AG04450 (cell line): ENCODE measurements at regions not wholly inside any gene's neighbourhood (a gene's known extent, or its start where the extent isn't known, plus 50 kb on each side); places are given as distances from the start of the nearest gene placed in this dataset.

Experiments
- CTCF ChIA-PET: fragments of 300-600, 350-600 bp; formaldehyde crosslinking; extraction: SDS; loops from one replicate; lab custom pipeline; 2022; ENCODE audit warnings: antibody characterized with exemption, inconsistent platforms; lab: Charles Lee
- POLR2A ChIA-PET: fragments of 350-600 bp; formaldehyde crosslinking; extraction: SDS; loops from one replicate; lab custom pipeline; 2021; ENCODE audit warnings: antibody characterized with exemption, inconsistent platforms; lab: Yijun Ruan, JAX
- DNase-seq: peaks from one replicate; pipeline ENCODE4 v3.0.0-alpha.2; 2011; ENCODE audit warnings: low read depth, low spot score
- H3K27ac ChIP-seq: one replicate; pipeline ENCODE4 v1.5.1; 2012; ENCODE audit warnings: low read depth, low read length, control low read depth
- H3K27me3 ChIP-seq: one replicate; pipeline ENCODE4 v1.6.0; 2012; ENCODE audit warnings: low read length; ENCODE audit not compliant: control insufficient read depth, insufficient read depth
- H3K4me3 ChIP-seq: 2 replicates; pipeline ENCODE4 v1.5.1; 2011; ENCODE audit warnings: mild to moderate bottlenecking, low read depth, low read length, control low read depth
- H3K9me3 ChIP-seq: 2 replicates; pipeline ENCODE4 v1.5.1; 2012; ENCODE audit warnings: low read length; ENCODE audit not compliant: control insufficient read depth, insufficient read depth
- TF ChIP-seq, protein P1 (sequence below): IDR thresholded peaks from 2 replicates; pipeline ENCODE4 v1.5.1; 2011; ENCODE audit warnings: low read depth, low read length, control low read depth, inconsistent platforms

DNA sequence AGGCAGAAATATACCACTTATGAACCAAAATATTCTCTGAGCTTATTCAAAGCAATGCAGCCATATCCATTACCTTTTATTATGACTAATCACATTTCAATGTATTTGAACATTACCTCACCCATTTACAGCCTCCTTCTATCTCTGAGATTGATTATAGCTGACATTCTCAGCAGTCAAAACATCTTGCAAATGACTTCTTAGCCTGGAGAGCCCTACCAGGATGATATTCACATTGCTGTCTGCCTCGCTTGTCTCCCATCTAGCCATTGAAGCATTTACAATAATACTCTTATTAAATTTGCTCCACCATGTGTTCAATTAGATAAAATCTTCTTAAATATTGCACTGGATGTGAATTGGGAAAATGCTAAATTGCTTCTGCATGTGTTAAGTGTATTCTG, 1879.9 kb upstream of the ACO1 start:
- no peak overlapping the region for H3K27ac ChIP-seq
- no peaks in the 10 kb centered on the region for H3K27me3 ChIP-seq
- H3K4me3 ChIP-seq = no peak overlapping the region
- ChIA-PET POLR2A (no interaction called here), CTCF (interaction anchor here (1.1 kb wide), 1 partner anchor 34 kb away, joined by 3 read pairs; no protein-coding TSS in a partner anchor)
- TF ChIP-seq, protein P1, sequence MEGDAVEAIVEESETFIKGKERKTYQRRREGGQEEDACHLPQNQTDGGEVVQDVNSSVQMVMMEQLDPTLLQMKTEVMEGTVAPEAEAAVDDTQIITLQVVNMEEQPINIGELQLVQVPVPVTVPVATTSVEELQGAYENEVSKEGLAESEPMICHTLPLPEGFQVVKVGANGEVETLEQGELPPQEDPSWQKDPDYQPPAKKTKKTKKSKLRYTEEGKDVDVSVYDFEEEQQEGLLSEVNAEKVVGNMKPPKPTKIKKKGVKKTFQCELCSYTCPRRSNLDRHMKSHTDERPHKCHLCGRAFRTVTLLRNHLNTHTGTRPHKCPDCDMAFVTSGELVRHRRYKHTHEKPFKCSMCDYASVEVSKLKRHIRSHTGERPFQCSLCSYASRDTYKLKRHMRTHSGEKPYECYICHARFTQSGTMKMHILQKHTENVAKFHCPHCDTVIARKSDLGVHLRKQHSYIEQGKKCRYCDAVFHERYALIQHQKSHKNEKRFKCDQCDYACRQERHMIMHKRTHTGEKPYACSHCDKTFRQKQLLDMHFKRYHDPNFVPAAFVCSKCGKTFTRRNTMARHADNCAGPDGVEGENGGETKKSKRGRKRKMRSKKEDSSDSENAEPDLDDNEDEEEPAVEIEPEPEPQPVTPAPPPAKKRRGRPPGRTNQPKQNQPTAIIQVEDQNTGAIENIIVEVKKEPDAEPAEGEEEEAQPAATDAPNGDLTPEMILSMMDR = no peak
- no peak for DNase-seq
- H3K9me3 ChIP-seq = no peaks in the 10 kb centered on the region

DNA sequence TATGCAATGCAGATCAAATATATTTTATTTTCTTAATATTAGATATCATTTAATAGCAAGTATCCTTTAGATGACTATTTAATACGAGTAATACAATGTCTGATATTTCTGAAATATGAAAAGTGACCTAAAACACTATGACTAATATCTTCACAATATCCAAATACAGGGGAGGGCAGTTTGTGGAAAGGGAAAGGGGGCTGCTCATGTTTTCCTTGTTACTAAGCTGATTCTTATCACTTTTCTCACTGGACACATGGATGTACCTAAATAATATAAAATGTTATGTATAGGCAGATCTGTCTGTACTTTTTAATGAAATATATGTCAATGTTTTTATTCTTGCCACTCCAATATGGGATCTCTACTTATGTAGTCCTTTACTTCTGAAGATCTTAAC, 1879.1 kb upstream of the ACO1 start:
- Histone ChIP-seq H3K27ac (no peak overlapping the region), H3K9me3 (no peaks in the 10 kb centered on the region), H3K4me3 (no peak overlapping the region), H3K27me3 (no peaks in the 10 kb centered on the region)
- ChIA-PET POLR2A (no interaction called here), CTCF (no interaction called here)
- TF ChIP-seq, protein P1 = no peak
- no peak for DNase-seq

DNA sequence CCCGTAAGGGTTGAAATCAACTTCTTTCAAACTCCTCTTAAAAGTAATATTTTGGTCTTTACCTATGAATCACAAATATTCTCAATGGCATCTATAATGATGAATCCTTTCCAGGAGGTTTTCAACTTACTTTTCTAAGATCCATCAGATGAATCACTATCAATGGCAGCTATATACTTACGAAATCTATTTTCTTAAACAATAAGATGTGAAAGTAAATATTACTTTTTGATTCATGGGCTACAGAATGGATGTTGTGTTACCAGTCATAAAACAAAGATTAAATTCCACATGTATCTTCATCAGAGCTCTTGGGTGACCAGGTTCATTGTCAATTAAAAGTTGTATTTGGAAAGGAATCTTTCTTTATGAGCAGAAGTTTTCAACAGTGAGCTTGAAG, 1877.7 kb upstream of the ACO1 start:
- POLR2A ChIA-PET = no interaction called here
- Histone ChIP-seq H3K27me3 (no peaks in the 10 kb centered on the region), H3K9me3 (no peaks in the 10 kb centered on the region), H3K27ac (no peak overlapping the region), H3K4me3 (no peak overlapping the region)
- CTCF ChIA-PET = no interaction called here
- TF ChIP-seq, protein P1 = no peak
- no peak for DNase-seq

DNA sequence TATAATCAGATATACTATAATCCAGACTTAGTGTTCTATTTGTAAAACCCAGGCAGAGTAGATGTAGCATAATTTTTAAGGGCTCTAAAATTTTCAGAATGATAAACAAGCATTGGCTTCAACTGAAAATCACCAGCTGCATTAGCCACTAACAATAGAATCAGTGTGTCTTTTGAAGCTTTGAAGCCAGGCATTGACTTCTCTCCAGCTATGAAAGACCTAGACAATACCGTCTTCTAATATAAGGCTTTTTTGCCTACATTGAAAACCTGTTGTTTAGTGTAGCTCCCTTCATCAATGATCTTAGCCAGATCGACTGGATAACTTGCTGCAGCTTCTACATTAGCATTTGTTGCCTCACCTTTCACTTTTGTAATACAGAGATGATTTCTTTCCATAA, 1877.3 kb upstream of the ACO1 start:
- Histone ChIP-seq H3K9me3 (no peaks in the 10 kb centered on the region), H3K4me3 (no peak overlapping the region), H3K27me3 (no peaks in the 10 kb centered on the region), H3K27ac (no peak overlapping the region)
- TF ChIP-seq, protein P1 = no peak
- ChIA-PET POLR2A (no interaction called here), CTCF (no interaction called here)
- no peak for DNase-seq

DNA sequence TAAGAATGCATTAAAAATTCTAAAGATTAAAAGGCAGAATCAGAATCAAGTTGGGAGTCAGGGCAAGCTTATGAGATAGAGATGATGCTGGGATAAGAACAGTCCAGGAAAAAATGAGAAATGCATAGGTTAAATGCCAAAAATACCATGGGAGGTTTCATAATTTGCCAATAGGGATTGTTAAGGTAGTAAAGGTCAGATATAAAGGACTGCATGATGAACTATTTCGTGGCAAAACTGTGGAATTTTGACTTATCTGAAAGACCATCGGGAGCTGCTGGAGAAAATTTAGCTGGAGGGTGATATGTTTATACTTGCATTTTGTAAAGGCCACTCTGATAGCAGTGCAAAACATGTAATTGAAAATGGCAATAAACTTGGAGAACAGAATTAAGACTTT, 1872.8 kb upstream of the ACO1 start:
- no peaks in the 10 kb centered on the region for H3K27me3 ChIP-seq
- no peak for DNase-seq
- ChIA-PET CTCF (no interaction called here), POLR2A (interaction anchor here (0.6 kb wide), 1 partner anchor 64 kb away, joined by 4 read pairs; no protein-coding TSS in a partner anchor)
- H3K4me3 ChIP-seq = no peak overlapping the region
- no peak overlapping the region for H3K27ac ChIP-seq
- H3K9me3 ChIP-seq = peaks cover 7% of the 10 kb centered on the region; the same call in 1 of the 2 replicates
- TF ChIP-seq, protein P1 = no peak
